ENCODE measurements at regions not wholly inside any gene's neighbourhood (a gene's known extent, or its start where the extent isn't known, plus 50 kb on each side); places are given as distances from the start of the nearest gene placed in this dataset.

DNA sequence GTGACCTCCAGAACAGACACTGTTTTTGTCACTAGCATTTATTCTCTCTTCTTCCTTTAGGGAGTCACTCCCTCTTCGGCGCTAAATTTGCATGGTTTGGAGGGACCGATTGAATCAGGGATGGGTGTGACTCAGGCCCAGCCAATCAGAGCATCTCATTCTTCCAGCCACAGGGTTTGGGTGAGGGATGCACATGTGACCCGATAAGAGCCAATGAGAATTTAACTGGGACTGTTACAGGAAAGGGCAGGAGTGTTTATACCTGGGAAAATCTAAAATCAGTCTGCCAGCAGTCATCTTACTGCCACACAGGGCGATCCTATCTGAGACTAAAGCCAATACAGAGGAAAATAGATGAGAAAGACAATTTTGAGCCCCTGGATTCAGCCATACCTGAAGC lies 351.2 kb upstream of the ERCC4 start:
- H3K56ac ChIP-seq (ENCODE audit: extremely low read depth, insufficient read depth, low read length) = no peak overlapping the region
- TF ChIP-seq MAZ (IDR thresholded peaks at IDR 0.05; ENCODE audit: borderline replicate concordance, low read depth, low read length) = no peak
- TF ChIP-seq MAFK (IDR thresholded peaks at IDR 0.05; ENCODE audit: low read depth, low read length) = no peak
- no peak overlapping the region for H4K91ac ChIP-seq (ENCODE audit: insufficient read depth, low read depth, low read length)
- no peak overlapping the region for H3K4me3 ChIP-seq (ENCODE audit: insufficient read depth, low read depth, low read length)
- POLR2A ChIA-PET (ENCODE audit: unreplicated experiment) = no interaction called here
- no peaks in the 10 kb centered on the region for H3K4me1 ChIP-seq (ENCODE audit: control insufficient read depth, insufficient read depth, low read length)
- no TSS peak for BruUV-seq (replicated peaks)
- no peak overlapping the region for H4K8ac ChIP-seq (ENCODE audit: low read depth in 2 of 2, low read length in 2 of 2)
- H3K4me2 ChIP-seq (ENCODE audit: low read depth, low read length) = no peak overlapping the region
- no peak overlapping the region for H3K18ac ChIP-seq (ENCODE audit: low read depth, low read length)
- no peak overlapping the region for H3K9ac ChIP-seq (ENCODE audit: low read depth, low read length)
- no CpG with 5 or more reads among the region's 5 CpGs for WGBS, 2 experiments (ENCODE audit: extremely low coverage in 2 of 2, insufficient read length in 1 of 2)
- no peak for DNase-seq
- no peak overlapping the region for H2AFZ ChIP-seq (replicated peaks; ENCODE audit: low read length, poor library complexity)
- in situ Hi-C loops (cut with MboI; ENCODE audit: low sequenced_read_pairs) = no loop called here
- H2BK15ac ChIP-seq (ENCODE audit: low read depth, low read length) = no peak overlapping the region
- H3K9me3 ChIP-seq (ENCODE audit: control insufficient read depth, insufficient read depth, low read length) = peaks cover 11% of the 10 kb centered on the region
- H2AK5ac ChIP-seq (ENCODE audit: low read depth, low read length) = no peak overlapping the region
- H2BK120ac ChIP-seq (ENCODE audit: low read depth, low read length) = no peak overlapping the region
- CTCF ChIA-PET = no interaction called here
- no peaks in the 10 kb centered on the region for H3K27me3 ChIP-seq (ENCODE audit: control insufficient read depth, insufficient read depth, low read length)
- H4K20me1 ChIP-seq (ENCODE audit: insufficient read depth, low read length) = no peaks in the 10 kb centered on the region
- no peak overlapping the region for H3K23ac ChIP-seq (ENCODE audit: low read depth, low read length)
- ATAC-seq (ENCODE audit: low read depth) = no peak
- H2AK9ac ChIP-seq (replicated peaks; ENCODE audit: low read depth, low read length, poor library complexity) = no peak overlapping the region
- H3K27ac ChIP-seq (ENCODE audit: insufficient read depth, low read length) = no peak overlapping the region
- no peak overlapping the region for H2BK5ac ChIP-seq (ENCODE audit: low read depth, low read length, poor library complexity, severe bottlenecking)
- H2BK20ac ChIP-seq (ENCODE audit: low read depth, low read length) = no peak overlapping the region
- H3K79me1 ChIP-seq (ENCODE audit: low read depth in 1 of 2, low read length in 2 of 2) = no peaks in the 10 kb centered on the region
- intact Hi-C loops (cut with micrococcal nuclease) = no loop called here
- no peaks in the 10 kb centered on the region for H3K36me3 ChIP-seq (ENCODE audit: control insufficient read depth, insufficient read depth, low read length)
- dilution Hi-C loops (cut with HindIII; ENCODE audit: low sequenced_read_pairs, unreplicated experiment) = no loop called here
- H3K9me1 ChIP-seq (ENCODE audit: insufficient read depth, low read length) = no peaks in the 10 kb centered on the region
- H3K14ac ChIP-seq (replicated peaks; ENCODE audit: low read depth, low read length) = no peak overlapping the region
- no peak overlapping the region for H3K4ac ChIP-seq (ENCODE audit: low read depth, low read length)
- H4K5ac ChIP-seq (ENCODE audit: low read depth, low read length) = no peak overlapping the region

All from IMR-90 (cell line).